H9 (cell line): ENCODE measurements at regions not wholly inside any gene's neighbourhood (a gene's known extent, or its start where the extent isn't known, plus 50 kb on each side); places are given as distances from the start of the nearest gene placed in this dataset.

Experiments used
- DNase-seq: peaks from one replicate; pipeline ENCODE4 v3.0.0-alpha.2; 2017
- H2AFZ ChIP-seq: one replicate; pipeline ENCODE4 v1.6.1; 2013; ENCODE audit warnings: mild to moderate bottlenecking, low read length, control low read depth, moderate library complexity
- H2AK5ac ChIP-seq: 2 replicates; pipeline ENCODE4 v1.6.1; 2013; ENCODE audit warnings: low read length, control low read depth, mixed read lengths; ENCODE audit not compliant: insufficient read length
- H2BK120ac ChIP-seq: one replicate; pipeline ENCODE4 v1.6.1; 2013; ENCODE audit warnings: low read depth, mild to moderate bottlenecking, low read length, control low read depth, inconsistent platforms; ENCODE audit not compliant: poor library complexity, severe bottlenecking
- H2BK12ac ChIP-seq: 2 replicates; pipeline ENCODE4 v1.6.1; 2013; ENCODE audit warnings: low read length, control low read depth, mixed read lengths, low read depth; ENCODE audit not compliant: insufficient read length
- H2BK15ac ChIP-seq: 2 replicates; pipeline ENCODE4 v1.6.1; 2013; ENCODE audit warnings: low read depth, low read length, control low read depth
- H2BK20ac ChIP-seq: one replicate; pipeline ENCODE4 v1.6.1; 2013; ENCODE audit warnings: low read depth, mild to moderate bottlenecking, low read length, control low read depth, inconsistent platforms; ENCODE audit not compliant: poor library complexity, severe bottlenecking
- H2BK5ac ChIP-seq: 2 replicates; pipeline ENCODE4 v1.6.1; 2013; ENCODE audit warnings: low read length, control low read depth, mixed read lengths; ENCODE audit not compliant: insufficient read length
- H3K14ac ChIP-seq: 2 replicates; pipeline ENCODE4 v1.6.1; 2013; ENCODE audit warnings: low read length, control low read depth; ENCODE audit not compliant: insufficient read depth
- H3K18ac ChIP-seq: 2 replicates; pipeline ENCODE4 v1.6.1; 2013; ENCODE audit warnings: low read depth, mild to moderate bottlenecking, mixed read lengths, low read length, control low read depth; ENCODE audit not compliant: insufficient read length
- H3K23ac ChIP-seq: 2 replicates; pipeline ENCODE4 v1.6.1; 2013; ENCODE audit warnings: low read length, control low read depth, mixed read lengths, low read depth; ENCODE audit not compliant: insufficient read length
- H3K23me2 ChIP-seq: 2 replicates; pipeline ENCODE4 v1.6.1; 2013; ENCODE audit warnings: low read depth, mild to moderate bottlenecking, mixed read lengths, low read length, control low read depth; ENCODE audit not compliant: insufficient read length, poor library complexity, severe bottlenecking
- H3K27ac ChIP-seq: 2 replicates; pipeline ENCODE4 v1.5.1; 2013; ENCODE audit warnings: low read length, control low read depth, mixed read lengths, low read depth; ENCODE audit not compliant: insufficient read length
- H3K27me3 ChIP-seq: 2 replicates; pipeline ENCODE4 v1.6.1; 2013; ENCODE audit warnings: low read length, control low read depth, inconsistent platforms; ENCODE audit not compliant: insufficient read depth
- H3K4ac ChIP-seq: 2 replicates; pipeline ENCODE4 v1.6.1; 2013; ENCODE audit warnings: low read depth, mild to moderate bottlenecking, control low read depth, inconsistent platforms, low read length, moderate library complexity
- H3K4me1 ChIP-seq: 2 replicates; pipeline ENCODE4 v1.6.1; 2013; ENCODE audit warnings: low read length, control low read depth, inconsistent platforms; ENCODE audit not compliant: insufficient read depth
- H3K4me2 ChIP-seq: 2 replicates; pipeline ENCODE4 v1.6.1; 2013; ENCODE audit warnings: low read length, control low read depth, mixed read lengths; ENCODE audit not compliant: insufficient read length, insufficient read depth
- H3K56ac ChIP-seq: 2 replicates; pipeline ENCODE4 v1.6.1; 2013; ENCODE audit warnings: low read depth, mild to moderate bottlenecking, mixed read lengths, low read length, control low read depth; ENCODE audit not compliant: insufficient read length
- H3K79me1 ChIP-seq: 2 replicates; pipeline ENCODE4 v1.6.1; 2013; ENCODE audit warnings: low read depth, mild to moderate bottlenecking, moderate library complexity, low read length, control low read depth, inconsistent platforms; ENCODE audit not compliant: insufficient read depth, poor library complexity, severe bottlenecking
- H3K79me2 ChIP-seq: 2 replicates; pipeline ENCODE4 v1.6.1; 2013; ENCODE audit warnings: low read length, control low read depth, inconsistent platforms; ENCODE audit not compliant: insufficient read depth
- H3K9ac ChIP-seq: 2 replicates; pipeline ENCODE4 v1.6.1; 2013; ENCODE audit warnings: low read length, control low read depth, mixed read lengths; ENCODE audit not compliant: insufficient read length; ENCODE audit errors: extremely low read depth
- H3K9me3 ChIP-seq: one replicate; pipeline ENCODE4 v1.6.1; 2013; ENCODE audit warnings: low read depth, low read length, inconsistent platforms; ENCODE audit not compliant: control insufficient read depth
- H3T11ph ChIP-seq: one replicate; pipeline ENCODE4 v1.6.1; 2013; ENCODE audit warnings: mild to moderate bottlenecking, low read length, control low read depth, inconsistent platforms
- H4K20me1 ChIP-seq: one replicate; pipeline ENCODE4 v1.6.1; 2013; ENCODE audit not compliant: control insufficient read depth, insufficient read length, insufficient read depth
- H4K5ac ChIP-seq: 2 replicates; pipeline ENCODE4 v1.6.1; 2013; ENCODE audit warnings: low read depth, mild to moderate bottlenecking, mixed read lengths, low read length, control low read depth; ENCODE audit not compliant: insufficient read length
- H4K8ac ChIP-seq: replicated peaks from 2 replicates; pipeline ENCODE4 v1.6.1; 2013; ENCODE audit warnings: low read length, control low read depth, mixed read lengths, low read depth; ENCODE audit not compliant: insufficient read length
- H4K91ac ChIP-seq: 2 replicates; pipeline ENCODE4 v1.6.1; 2013; ENCODE audit warnings: low read depth, mild to moderate bottlenecking, moderate library complexity, mixed read lengths, low read length, control low read depth; ENCODE audit not compliant: insufficient read length
- H3K27ac Mint-ChIP-seq, 3 experiments: 2 replicates in 2 of 3; 3 replicates in 1 of 3; pipeline ENCODE4 v1.8.0; 2020 to 2021; ENCODE audit warnings: mixed read lengths in 3 of 3, mild to moderate bottlenecking in 1 of 3, moderate library complexity in 1 of 3
- H3K27me3 Mint-ChIP-seq: 2 replicates; pipeline ENCODE4 v1.8.0; 2021; ENCODE audit warnings: low read depth, mild to moderate bottlenecking, moderate library complexity, mixed read lengths
- H3K36me3 Mint-ChIP-seq, 3 experiments: 2 replicates in 2 of 3; 3 replicates in 1 of 3; pipeline ENCODE4 v1.8.0; 2020 to 2021; ENCODE audit warnings: low read depth in 3 of 3, mixed read lengths in 3 of 3; ENCODE audit not compliant: insufficient read depth in 1 of 3
- H3K4me1 Mint-ChIP-seq, 2 experiments: 2 replicates each; pipeline ENCODE4 v1.8.0; 2020; ENCODE audit warnings: mixed read lengths in 2 of 2
- H3K4me3 Mint-ChIP-seq, 2 experiments: 2 replicates in 1 of 2; 3 replicates in 1 of 2; pipeline ENCODE4 v1.8.0; 2020 to 2021; ENCODE audit warnings: mild to moderate bottlenecking in 2 of 2, mixed read lengths in 2 of 2, moderate library complexity in 1 of 2
- H3K9me3 Mint-ChIP-seq, 2 experiments: 2 replicates in 1 of 2; 3 replicates in 1 of 2; pipeline ENCODE4 v1.8.0; 2020; ENCODE audit warnings: mild to moderate bottlenecking in 2 of 2, mixed read lengths in 2 of 2, moderate library complexity in 1 of 2
- CTCF ChIP-seq: fragments of 200-600 bp; sonication (generic); conservative IDR thresholded peaks from 3 replicates; pipeline ENCODE4 v1.8.0; 2021; ENCODE audit warnings: antibody characterized with exemption, mild to moderate bottlenecking
- WGBS: extraction: QIAGEN DNeasy Blood & Tissue Kit; methylation state at CpG from one replicate; pipeline ENCODE4 v1.1.7; 2013; ENCODE audit warnings: missing lambda C conversion rate, low lambda C conversion rate, mixed read lengths; ENCODE audit not compliant: insufficient read length; ENCODE audit errors: extremely low coverage; 5-methylcytosine and 5-hydroxymethylcytosine counted together

- Histone ChIP-seq H2BK12ac (no peak overlapping the region), H2BK5ac (no peak overlapping the region), H4K20me1 (no peaks in the 10 kb centered on the region), H2AK5ac (no peak overlapping the region), H3K27ac (no peak overlapping the region), H4K91ac (no peak overlapping the region), H4K8ac (no peak overlapping the region), H3K79me2 (no peaks in the 10 kb centered on the region), H3K79me1 (no peaks in the 10 kb centered on the region), H3K4me1 (no peaks in the 10 kb centered on the region), H2BK120ac (no peak overlapping the region), H3K4ac (no peak overlapping the region), H3K23ac (no peak overlapping the region), H3K9ac (no peak overlapping the region), H2BK15ac (no peak overlapping the region), H3K56ac (no peak overlapping the region), H3T11ph (no peak overlapping the region), H2AFZ (no peak overlapping the region), H3K9me3 (no peaks in the 10 kb centered on the region), H3K4me2 (no peak overlapping the region), H4K5ac (no peak overlapping the region), H3K23me2 (no peaks in the 10 kb centered on the region), H3K18ac (no peak overlapping the region), H2BK20ac (no peak overlapping the region), H3K27me3 (no peaks in the 10 kb centered on the region), H3K14ac (no peak overlapping the region)
- H3K36me3 Mint-ChIP-seq: no peaks in the 10 kb centered on the region
- H3K4me3 Mint-ChIP-seq: no peak overlapping the region
- peaks cover 35% of the 10 kb centered on the region for H3K27me3 Mint-ChIP-seq
- no CpG with 5 or more reads among the region's 7 CpGs for WGBS
- peaks cover 8 to 16% of the 10 kb centered on the region in 2 experiments for H3K4me1 Mint-ChIP-seq
- H3K9me3 Mint-ChIP-seq: no peaks in the 10 kb centered on the region; a peak in 1 of 5 replicates
- no peak for TF ChIP-seq CTCF
- H3K27ac Mint-ChIP-seq: no peak overlapping the region
- DNase-seq: no peak
Observed at GRCh38 chr16:86727131-86727530, 148.8 kb downstream of the FOXL1 start.
